ENCODE measurements at regions not wholly inside any gene's neighbourhood (a gene's known extent, or its start where the extent isn't known, plus 50 kb on each side); places are given as distances from the start of the nearest gene placed in this dataset.

GRCh38 chr12:75596406-75596805, 85.0 kb upstream of the KRR1 start:
- DNase-seq (ENCODE audit: low spot score) = no peak

- no peak for DNase-seq (ENCODE audit: low spot score)
These were observed 81.4 kb upstream of the KRR1 start for GRCh38 chr12:75592638-75593335.

DNA sequence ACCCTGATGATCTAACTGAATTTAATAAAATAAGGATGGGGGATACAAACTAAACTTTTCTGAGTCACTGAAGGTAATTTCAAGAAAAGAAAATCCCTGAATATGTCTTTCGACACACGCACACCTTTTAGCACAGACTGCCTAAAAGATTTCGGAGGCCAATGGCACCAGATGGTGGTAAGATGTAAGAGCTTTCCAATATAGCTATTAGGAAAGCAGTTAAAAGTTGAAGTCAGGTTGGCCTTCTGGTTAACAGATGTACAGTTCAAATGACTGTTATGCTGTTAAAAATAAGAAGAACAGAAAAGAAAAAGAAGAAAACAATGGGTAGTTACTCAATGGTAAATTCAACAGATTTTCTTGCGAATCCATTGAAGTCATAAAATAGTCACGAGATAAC, 80.7 kb upstream of the KRR1 start:
- no peak for DNase-seq (ENCODE audit: low spot score)

DNA sequence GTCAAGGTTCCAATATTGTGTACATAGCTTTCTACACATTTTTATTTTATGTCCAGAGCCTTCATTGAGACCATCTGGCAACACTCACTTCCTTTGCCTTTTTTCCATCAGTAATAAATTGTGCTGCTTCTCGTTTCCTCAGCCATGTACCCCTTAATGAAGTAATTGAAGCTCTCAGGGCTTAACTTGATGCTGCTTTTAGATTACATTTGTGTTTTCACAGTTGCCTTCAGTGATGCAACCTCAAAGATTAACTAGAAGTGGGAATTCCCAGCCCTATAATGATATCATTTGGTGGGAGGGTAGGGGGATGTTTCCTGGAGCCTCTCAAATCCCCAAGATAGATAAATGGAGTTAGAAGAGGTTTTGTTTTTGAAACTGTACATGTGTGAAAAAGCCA, 80.2 kb upstream of the KRR1 start:
- no peak for DNase-seq (ENCODE audit: low spot score)

DNA sequence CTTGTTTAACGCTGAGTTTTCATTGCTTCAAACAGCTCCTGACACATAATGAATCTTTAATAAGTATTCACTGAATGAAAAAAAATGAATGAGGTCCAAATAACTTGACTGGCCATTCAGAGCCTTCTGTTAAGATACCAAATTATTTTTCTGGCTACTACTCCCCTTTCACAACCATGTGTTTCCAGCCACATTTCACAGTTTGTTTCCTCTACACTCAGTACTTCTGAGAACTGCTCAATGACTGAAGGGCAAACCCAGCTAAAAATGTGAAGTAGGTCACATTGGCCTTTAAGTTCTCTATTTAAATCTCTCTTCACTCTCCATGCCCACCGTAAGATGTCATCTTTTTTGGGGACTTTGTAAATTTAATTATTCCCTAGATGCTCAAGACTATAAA, 78.4 kb upstream of the KRR1 start:
- DNase-seq (ENCODE audit: low spot score) = no peak

GRCh38 chr12:75587340-75588106, 76.1 kb upstream of the KRR1 start:
- DNase-seq (ENCODE audit: low spot score) = no peak

GRCh38 chr12:75585330-75585729, 73.9 kb upstream of the KRR1 start:
- no peak for DNase-seq (ENCODE audit: low spot score)

- DNase-seq (ENCODE audit: low spot score) = no peak
These were observed 71.9 kb upstream of the KRR1 start for GRCh38 chr12:75583355-75583754.

- no peak for DNase-seq (ENCODE audit: low spot score)
These were observed 70.1 kb upstream of the KRR1 start for GRCh38 chr12:75581515-75581914.

DNA sequence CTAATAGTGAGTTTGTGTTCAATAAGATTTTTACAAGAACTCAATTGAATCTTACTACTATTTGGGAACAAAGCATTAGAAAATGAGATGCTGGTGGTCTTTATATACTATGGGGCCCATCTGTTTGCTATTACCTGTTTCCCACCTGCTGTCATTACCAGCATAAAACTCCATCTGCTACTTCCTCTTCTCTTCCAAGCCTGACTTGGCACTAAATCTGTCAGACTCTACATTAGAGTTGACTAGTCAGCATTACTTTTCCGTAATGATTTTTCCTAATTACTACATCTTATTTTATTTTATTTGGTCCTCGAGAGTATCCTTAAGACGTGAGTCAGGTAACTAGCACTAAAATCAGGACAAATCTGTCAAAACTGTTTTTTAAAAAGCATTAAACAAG, 68.1 kb upstream of the KRR1 start:
- DNase-seq (ENCODE audit: low spot score) = no peak

- DNase-seq (ENCODE audit: low spot score) = no peak
These were observed 67.1 kb upstream of the KRR1 start for GRCh38 chr12:75578546-75578945.

GRCh38 chr12:75577812-75578211, 66.4 kb upstream of the KRR1 start:
- DNase-seq (ENCODE audit: low spot score) = no peak

DNA sequence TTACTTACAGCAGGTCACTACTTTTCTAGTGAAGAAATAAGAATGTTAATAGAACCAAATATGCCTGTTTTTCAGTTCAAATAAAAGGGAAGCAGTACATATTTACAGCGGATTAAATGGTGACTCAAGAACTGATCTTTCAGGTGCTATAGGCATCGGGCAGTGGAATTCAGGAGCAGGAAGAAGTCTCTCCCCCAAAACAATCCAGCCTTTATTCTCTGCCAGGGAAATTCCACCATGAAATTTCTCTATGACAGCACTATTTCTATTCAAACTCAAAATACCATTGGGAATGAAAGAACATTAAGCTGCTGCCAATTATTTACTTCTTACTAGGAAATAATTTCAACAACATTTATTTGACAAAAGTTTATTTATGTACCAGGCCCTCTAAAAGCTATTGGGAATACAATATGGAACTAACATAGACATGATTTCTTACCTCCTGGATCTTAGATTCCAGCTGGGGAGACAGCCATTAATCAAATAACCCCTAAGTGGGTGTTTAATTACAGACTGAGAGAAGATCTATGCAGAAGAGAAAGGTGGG, 60.3 kb upstream of the KRR1 start:
- DNase-seq (ENCODE audit: low spot score) = no peak

DNA sequence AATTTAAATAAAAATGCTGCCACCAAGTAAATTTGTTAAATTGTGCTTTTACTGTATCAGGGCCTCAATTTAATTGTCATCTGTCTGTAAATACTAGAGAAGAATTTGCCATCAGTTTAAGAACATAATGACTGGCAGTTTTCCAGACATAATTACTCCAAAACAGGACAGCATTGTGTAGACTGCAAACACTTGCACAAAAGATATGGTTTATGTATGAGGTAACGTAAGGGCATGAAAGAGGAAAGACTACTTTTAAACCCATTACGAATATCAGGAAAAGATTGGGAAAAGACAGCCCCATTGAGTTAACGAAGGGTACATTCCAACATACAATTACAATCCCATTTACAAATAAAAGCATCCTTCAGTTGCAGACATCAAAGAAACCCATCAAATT, 59.8 kb upstream of the KRR1 start:
- no peak for DNase-seq (ENCODE audit: low spot score)

GRCh38 chr12:75568801-75569200, 57.4 kb upstream of the KRR1 start:
- DNase-seq (ENCODE audit: low spot score) = no peak

DNA sequence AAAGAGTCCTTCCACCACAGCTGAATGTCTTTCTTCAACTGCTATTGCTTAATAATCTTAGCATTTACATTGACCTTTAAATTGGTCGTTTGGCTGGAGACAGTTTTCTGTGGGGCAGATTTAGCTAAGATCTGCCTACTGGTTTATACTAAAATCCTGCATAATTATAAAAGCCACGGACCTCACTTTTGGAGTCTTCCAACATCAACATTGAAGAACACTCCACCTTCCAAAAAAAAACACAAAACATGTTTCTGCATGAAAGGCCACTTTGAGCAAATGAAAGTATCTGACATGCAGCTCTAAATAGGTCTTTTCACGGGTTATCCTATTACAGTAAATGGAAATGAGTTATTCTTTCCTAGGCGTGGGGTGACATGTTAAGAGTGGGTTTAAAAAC, 57.0 kb upstream of the KRR1 start:
- no peak for DNase-seq (ENCODE audit: low spot score)

DNA sequence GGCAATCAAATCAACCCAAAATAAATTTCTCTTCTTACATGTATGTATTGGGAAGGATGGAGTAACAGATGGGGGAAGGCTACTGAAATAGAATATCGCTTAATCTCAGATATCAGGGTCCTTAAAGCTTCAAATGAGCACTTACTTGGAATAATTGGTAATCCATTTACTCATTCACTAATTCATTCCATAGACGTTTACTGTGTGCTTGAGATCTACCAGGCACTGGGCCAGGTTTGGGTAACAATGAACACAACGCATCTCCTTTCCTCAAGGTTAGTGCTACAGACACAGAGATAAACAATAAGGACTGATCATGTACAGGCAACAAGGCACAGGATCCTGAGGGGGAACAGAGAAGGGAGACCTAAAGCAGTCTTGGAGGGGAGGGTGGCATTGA, 54.4 kb upstream of the KRR1 start:
- DNase-seq (ENCODE audit: low spot score) = no peak

- no peak for DNase-seq (ENCODE audit: low spot score)
These were observed 53.4 kb upstream of the KRR1 start for GRCh38 chr12:75564852-75565251.

DNA sequence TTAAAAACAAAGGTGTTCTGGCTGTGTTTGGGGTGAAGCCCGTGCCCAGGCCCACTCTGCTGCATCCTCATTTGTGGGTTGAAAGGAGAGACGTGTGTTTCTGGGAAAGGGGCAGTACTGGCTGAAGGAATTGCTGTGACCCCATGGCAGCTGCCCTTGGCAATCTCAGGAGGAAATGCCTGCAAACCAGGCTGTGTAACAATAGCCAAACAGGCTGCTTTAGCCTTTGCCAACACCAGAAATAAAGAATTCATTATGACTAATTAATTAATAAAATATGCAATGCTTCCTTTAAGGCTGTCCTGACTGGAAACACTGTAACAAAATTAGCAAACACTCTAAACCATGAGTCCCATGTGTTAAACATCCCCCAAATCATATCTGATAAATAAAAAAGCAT, 53.0 kb upstream of the KRR1 start:
- no peak for DNase-seq (ENCODE audit: low spot score)

DNA sequence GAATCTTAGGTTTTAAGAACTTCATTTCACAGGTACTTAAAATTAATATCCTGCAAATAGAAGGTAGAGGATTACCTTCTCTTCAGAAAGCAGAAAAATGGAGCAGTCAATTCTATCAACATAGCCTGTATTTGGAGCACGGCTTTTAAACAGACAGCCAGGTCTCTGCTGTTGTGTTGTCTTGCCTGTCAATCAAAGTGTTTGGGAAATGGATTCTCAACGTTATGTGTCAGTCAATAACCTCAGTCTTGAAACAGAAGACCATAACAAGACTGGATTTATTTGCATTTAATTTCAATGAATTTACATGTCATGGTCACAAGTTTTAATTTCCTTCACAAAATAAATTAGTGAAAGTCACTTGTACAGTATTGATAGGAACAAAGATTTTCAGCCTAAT, 51.9 kb upstream of the KRR1 start:
- no peak for DNase-seq (ENCODE audit: low spot score)

- DNase-seq (ENCODE audit: low spot score) = no peak
These were observed 50.5 kb upstream of the KRR1 start for GRCh38 chr12:75561921-75562320.
